ENCODE measurements at regions not wholly inside any gene's neighbourhood (a gene's known extent, or its start where the extent isn't known, plus 50 kb on each side); places are given as distances from the start of the nearest gene placed in this dataset.
"Not testable (repeated sequence)": the region's sequence is repeated elsewhere in the genome, so short reads cannot be mapped to it uniquely, and the experiment has no call there.

GRCh38 chr18:28284132-28284531 is 107.2 kb upstream of the CDH2 start:
- DNase-seq (ENCODE audit: low read depth): peak; percentile 59

GRCh38 chr18:28281400-28281799 is 104.5 kb upstream of the CDH2 start:
- DNase-seq (ENCODE audit: low read depth): no peak

GRCh38 chr18:28269750-28270149 is 92.8 kb upstream of the CDH2 start:
- no peak for DNase-seq (ENCODE audit: low read depth)

- peak; percentile 43 for DNase-seq (ENCODE audit: low read depth)
Observed at GRCh38 chr18:28267878-28268625, 91.1 kb upstream of the CDH2 start.

DNA sequence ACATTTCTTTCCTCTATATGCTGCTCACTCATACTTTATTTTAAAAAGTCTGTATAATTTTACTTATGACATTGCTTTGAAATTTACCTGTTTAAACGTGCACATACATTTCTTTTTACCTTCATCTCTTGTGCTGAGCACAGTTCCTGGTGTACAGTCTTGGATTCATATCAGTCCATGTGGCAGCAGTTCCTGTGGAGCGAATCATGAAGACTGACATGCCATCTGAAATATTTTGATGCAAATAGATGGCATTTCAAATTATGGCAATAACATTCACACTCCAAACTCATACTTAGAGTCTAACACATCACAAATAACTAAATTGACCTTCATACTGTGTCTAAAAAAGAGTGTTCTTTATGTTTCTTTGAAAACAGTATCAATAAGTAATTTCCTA is 90.3 kb upstream of the CDH2 start:
- no peak for DNase-seq (ENCODE audit: low read depth)

DNA sequence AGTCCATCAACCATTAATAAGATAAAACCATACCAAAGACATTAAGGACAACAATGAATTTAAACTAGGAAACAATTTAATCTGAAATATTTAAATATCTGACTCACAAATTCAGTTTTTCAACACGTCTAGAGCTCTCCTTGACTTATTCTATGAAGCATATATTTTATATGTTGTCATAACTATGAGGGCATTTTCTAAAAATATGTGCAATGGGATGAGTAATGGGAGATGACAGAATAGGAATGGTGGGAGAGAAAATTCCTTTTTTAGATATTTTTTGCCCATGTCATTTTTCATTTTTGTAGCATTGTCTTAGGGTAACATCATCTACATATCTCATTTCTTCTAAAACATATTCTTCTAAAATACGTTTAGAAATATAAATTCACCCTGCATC is 79.2 kb upstream of the CDH2 start:
- DNase-seq (ENCODE audit: low read depth): no peak

GRCh38 chr18:28248653-28249052 is 71.7 kb upstream of the CDH2 start:
- no peak for DNase-seq (ENCODE audit: low read depth)

GRCh38 chr18:28240626-28241025 is 63.7 kb upstream of the CDH2 start:
- DNase-seq (ENCODE audit: low read depth): not testable (repeated sequence)

DNA sequence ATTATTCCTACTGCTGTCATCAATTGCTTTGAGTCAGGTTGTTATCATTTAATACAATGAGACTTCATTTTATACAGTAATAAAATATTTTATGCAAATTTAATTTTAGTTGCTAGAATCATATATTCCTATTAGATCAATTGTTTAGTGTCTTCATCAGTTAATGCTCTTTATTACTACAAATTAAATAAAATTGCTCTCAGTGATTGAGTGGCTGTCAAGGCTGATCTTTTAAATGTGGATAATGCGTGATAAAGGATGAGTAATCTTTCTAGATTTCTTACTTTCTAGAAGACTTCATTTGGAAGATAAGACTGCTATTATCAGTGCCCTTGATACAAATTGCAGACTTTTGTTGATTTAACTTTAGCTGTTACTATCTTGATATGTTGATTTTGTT is 59.6 kb upstream of the CDH2 start:
- DNase-seq (ENCODE audit: low read depth): no peak

Data from Daoy (cell line).